NCI-H2227 (cell line): ENCODE measurements at regions not wholly inside any gene's neighbourhood (a gene's known extent, or its start where the extent isn't known, plus 50 kb on each side); places are given as distances from the start of the nearest gene placed in this dataset.

Experiments used
- DNase-seq: peaks from one replicate; lab custom pipeline; 2025; ENCODE audit not compliant: unreplicated experiment; lab: John Stamatoyannopoulos, UW

GRCh38 chr2:51722311-51722710 lies 690.4 kb upstream of the NRXN1 start:
- no peak for DNase-seq

- no peak for DNase-seq
Measured at GRCh38 chr2:51720826-51721225, 688.9 kb upstream of the NRXN1 start.

- no peak for DNase-seq
Measured at GRCh38 chr2:51718881-51719280, 686.9 kb upstream of the NRXN1 start.

- DNase-seq, result no peak
Measured at GRCh38 chr2:51717312-51717711, 685.4 kb upstream of the NRXN1 start.

- no peak for DNase-seq
Measured at GRCh38 chr2:51711766-51712165, 679.8 kb upstream of the NRXN1 start.

GRCh38 chr2:51710222-51710621 lies 678.3 kb upstream of the NRXN1 start:
- DNase-seq, result no peak

- no peak for DNase-seq
Measured at GRCh38 chr2:51707625-51708024, 675.7 kb upstream of the NRXN1 start.

GRCh38 chr2:51706220-51706619 lies 674.3 kb upstream of the NRXN1 start:
- no peak for DNase-seq

GRCh38 chr2:51705417-51705816 lies 673.5 kb upstream of the NRXN1 start:
- DNase-seq, result no peak

GRCh38 chr2:51698021-51698420 lies 666.1 kb upstream of the NRXN1 start:
- no peak for DNase-seq

- no peak for DNase-seq
Measured at GRCh38 chr2:51697095-51697494, 665.2 kb upstream of the NRXN1 start.

- no peak for DNase-seq
Measured at GRCh38 chr2:51695531-51695930, 663.6 kb upstream of the NRXN1 start.

GRCh38 chr2:51693640-51694039 lies 661.7 kb upstream of the NRXN1 start:
- no peak for DNase-seq

- no peak for DNase-seq
Measured at GRCh38 chr2:51681854-51682253, 649.9 kb upstream of the NRXN1 start.

- no peak for DNase-seq
Measured at GRCh38 chr2:51673628-51674027, 641.7 kb upstream of the NRXN1 start.

GRCh38 chr2:51667679-51668078 lies 635.7 kb upstream of the NRXN1 start:
- no peak for DNase-seq

- DNase-seq, result no peak
Measured at GRCh38 chr2:51662187-51662586, 630.3 kb upstream of the NRXN1 start.

GRCh38 chr2:51657849-51658248 lies 625.9 kb upstream of the NRXN1 start:
- DNase-seq, result no peak

- DNase-seq, result no peak
Measured at GRCh38 chr2:51650769-51651168, 618.8 kb upstream of the NRXN1 start.

- DNase-seq, result no peak
Measured at GRCh38 chr2:51649366-51649765, 617.4 kb upstream of the NRXN1 start.

- no peak for DNase-seq
Measured at GRCh38 chr2:51638811-51639210, 606.9 kb upstream of the NRXN1 start.

GRCh38 chr2:51633073-51633472 lies 601.1 kb upstream of the NRXN1 start:
- no peak for DNase-seq

GRCh38 chr2:51629406-51629805 lies 597.5 kb upstream of the NRXN1 start:
- DNase-seq, result no peak

GRCh38 chr2:51628917-51629316 lies 597.0 kb upstream of the NRXN1 start:
- DNase-seq, result no peak
